C4-2B (cell line): ENCODE measurements at regions not wholly inside any gene's neighbourhood (a gene's known extent, or its start where the extent isn't known, plus 50 kb on each side); places are given as distances from the start of the nearest gene placed in this dataset.

ENCODE experiments used
- H3K27ac ChIP-seq: fragments of 450-650 bp; 2 replicates; pipeline ENCODE4 v1.5.1; 2017
- CTCF ChIP-seq: fragments of 450-650 bp; conservative IDR thresholded peaks from 2 replicates; pipeline ENCODE4 v1.5.1; 2017; ENCODE audit warnings: mild to moderate bottlenecking
- ZFX ChIP-seq: fragments of 450-650 bp; IDR thresholded peaks from 2 replicates; pipeline ENCODE4 v1.6.1; 2017

- no peak overlapping the region for H3K27ac ChIP-seq
- TF ChIP-seq CTCF (no peak), ZFX (no peak)
These were observed 706.7 kb upstream of the PHF14 start for GRCh38 chr7:10266976-10267375.

- no peak for TF ChIP-seq ZFX
- no peak for TF ChIP-seq CTCF
- H3K27ac ChIP-seq, result no peak overlapping the region
These were observed 705.6 kb upstream of the PHF14 start for GRCh38 chr7:10268034-10268433.

- no peak overlapping the region for H3K27ac ChIP-seq
- no peak for TF ChIP-seq CTCF
- TF ChIP-seq ZFX, result no peak
These were observed 690.8 kb upstream of the PHF14 start for GRCh38 chr7:10282909-10283308.

GRCh38 chr7:10284001-10284400 lies 689.7 kb upstream of the PHF14 start:
- TF ChIP-seq ZFX (no peak), CTCF (no peak)
- no peak overlapping the region for H3K27ac ChIP-seq

GRCh38 chr7:10299384-10299783 lies 674.3 kb upstream of the PHF14 start:
- no peak overlapping the region for H3K27ac ChIP-seq
- TF ChIP-seq CTCF (no peak), ZFX (no peak)

GRCh38 chr7:10300577-10300976 lies 673.1 kb upstream of the PHF14 start:
- no peak overlapping the region for H3K27ac ChIP-seq
- TF ChIP-seq ZFX, result no peak
- no peak for TF ChIP-seq CTCF

- no peak for TF ChIP-seq CTCF
- TF ChIP-seq ZFX, result no peak
- no peak overlapping the region for H3K27ac ChIP-seq
These were observed 665.4 kb upstream of the PHF14 start for GRCh38 chr7:10308276-10308675.

GRCh38 chr7:10312942-10313341 lies 660.7 kb upstream of the PHF14 start:
- TF ChIP-seq CTCF, result no peak
- no peak for TF ChIP-seq ZFX
- H3K27ac ChIP-seq, result no peak overlapping the region
